K562 (cell line): ENCODE measurements at regions not wholly inside any gene's neighbourhood (a gene's known extent, or its start where the extent isn't known, plus 50 kb on each side); places are given as distances from the start of the nearest gene placed in this dataset.

Source experiments
- ATAC-seq: fragments of 200-7000 bp; cut with Tn5 transposase; 3 replicates; pipeline ENCODE4 v1.9.1; 2020; ENCODE audit warnings: moderate library complexity
- BruUV-seq: library from RNA; stranded (reverse); fragments of 400-500 nt; replicated peaks from 2 replicates; lab custom pipeline; 2021; lab: Mats Ljungman, UMichigan
- CTCF ChIA-PET: fragments of 300-600 bp; formaldehyde crosslinking; extraction: SDS; loops from one replicate; lab custom pipeline; 2021; ENCODE audit warnings: low intra/inter-chr PET ratio; lab: Yijun Ruan, JAX
- POLR2A ChIA-PET: fragments of 300-600, 350-650 bp; sonication (Branson Sonifier 250); formaldehyde crosslinking; extraction: SDS; loops from one replicate; lab custom pipeline; 2021; ENCODE audit warnings: antibody characterized with exemption, inconsistent platforms; lab: Yijun Ruan, JAX
- DNase-seq, 4 experiments: peaks; one replicate each; pipeline versions ENCODE4 v3.0.0 to v3.0.0-alpha.2; 2011 to 2018; ENCODE audit warnings: low spot score in 3 of 4, mixed read lengths in 3 of 4; ENCODE audit errors: extremely low read depth in 1 of 4
- FAIRE-seq: peaks from 2 replicates; lab custom pipeline; 2011; peaks lifted over from hg19 to GRCh38; lab: Jason Lieb, UNC
- H2AFZ ChIP-seq: 2 replicates; pipeline ENCODE4 v1.6.0; 2011; ENCODE audit warnings: low read depth, low read length, control low read depth, inconsistent platforms
- H3K27ac ChIP-seq: fragments of 200-600 bp; 3 replicates; pipeline ENCODE4 v1.8.0; 2011; ENCODE audit warnings: low read depth, mild to moderate bottlenecking, control low read depth, inconsistent platforms, low read length, moderate library complexity, mixed read lengths; ENCODE audit errors: extremely low read depth
- H3K27me3 ChIP-seq, 2 experiments: fragments of 300-600 bp in 1 of 2; 2 replicates in 1 of 2; 3 replicates in 1 of 2; pipeline versions ENCODE4 v1.6.0 to v1.8.0; 2011; ENCODE audit warnings: inconsistent platforms in 2 of 2, low read length in 2 of 2, mild to moderate bottlenecking in 1 of 2, mixed read lengths in 1 of 2, moderate library complexity in 1 of 2; ENCODE audit not compliant: control insufficient read depth in 2 of 2, insufficient read depth in 2 of 2
- H3K36me3 ChIP-seq: fragments of 300-600 bp; 3 replicates; pipeline ENCODE4 v1.8.0; 2011; ENCODE audit warnings: mild to moderate bottlenecking, low read length, inconsistent platforms; ENCODE audit not compliant: control insufficient read depth, insufficient read depth
- H3K4me1 ChIP-seq, 2 experiments: fragments of 200-600 bp in 1 of 2; replicated peaks in 1 of 2; 2 replicates in 1 of 2; 3 replicates in 1 of 2; pipeline versions ENCODE4 v1.5.1 to v1.8.0; 2011; ENCODE audit warnings: inconsistent platforms in 2 of 2, low read length in 2 of 2, mild to moderate bottlenecking in 1 of 2, mixed read lengths in 1 of 2, moderate library complexity in 1 of 2; ENCODE audit not compliant: control insufficient read depth in 2 of 2, insufficient read depth in 2 of 2
- H3K4me2 ChIP-seq: 2 replicates; pipeline ENCODE4 v1.6.1; 2011; ENCODE audit warnings: low read length, control low read depth, inconsistent platforms, mixed read lengths; ENCODE audit not compliant: insufficient read depth
- H3K4me3 ChIP-seq: fragments of 200-600 bp; sonication (generic), shearing (Covaris generic); 2 replicates; pipeline ENCODE4 v1.5.1; 2016; ENCODE audit warnings: control low read depth, inconsistent platforms
- H3K79me2 ChIP-seq: fragments of 200-600 bp; 3 replicates; pipeline ENCODE4 v1.8.0; 2011; ENCODE audit warnings: low read length, inconsistent platforms; ENCODE audit not compliant: control insufficient read depth, insufficient read depth
- H3K9ac ChIP-seq, 2 experiments: 2 replicates each; pipeline versions ENCODE4 v1.6.0 to v1.6.1; 2011; ENCODE audit warnings: low read depth in 2 of 2, low read length in 2 of 2, control low read depth in 1 of 2, inconsistent platforms in 1 of 2, mild to moderate bottlenecking in 1 of 2, mixed read lengths in 1 of 2; ENCODE audit not compliant: insufficient read depth in 1 of 2
- H3K9me1 ChIP-seq: one replicate; pipeline ENCODE4 v1.6.0; 2011; ENCODE audit warnings: inconsistent platforms, mild to moderate bottlenecking, low read length, moderate library complexity; ENCODE audit not compliant: control insufficient read depth, insufficient read depth
- H3K9me3 ChIP-seq: replicated peaks from 2 replicates; pipeline ENCODE4 v1.5.1; 2011; ENCODE audit warnings: low read depth, low read length, inconsistent platforms; ENCODE audit not compliant: control insufficient read depth, insufficient read depth
- H4K20me1 ChIP-seq: replicated peaks from 2 replicates; pipeline ENCODE4 v1.6.1; 2011; ENCODE audit warnings: low read length, inconsistent platforms, mixed read lengths; ENCODE audit not compliant: control insufficient read depth, insufficient read depth
- C11orf30 ChIP-seq: fragments of 450-650 bp; IDR thresholded peaks from 2 replicates; pipeline ENCODE4 v1.6.1; 2016; ENCODE audit warnings: low read depth, mild to moderate bottlenecking
- MAFF ChIP-seq: IDR thresholded peaks from 2 replicates; pipeline ENCODE4 v1.6.1; 2012; ENCODE audit warnings: low read length, improper control_type of control experiment
- MAFG ChIP-seq: fragments of 450-650 bp; conservative IDR thresholded peaks from 2 replicates; pipeline ENCODE4 v1.6.1; 2016; ENCODE audit warnings: missing genetic modification characterization, missing compliant biosample characterization
- MAFK ChIP-seq: IDR thresholded peaks from 2 replicates; pipeline ENCODE4 v1.6.1; 2011; ENCODE audit warnings: low read length, improper control_type of control experiment
- MYC ChIP-seq, 2 experiments: fragments of 250-450 bp in 1 of 2; sonication (Bioruptor Pico) in 1 of 2; IDR thresholded peaks; 2 replicates each; pipeline versions ENCODE4 v1.5.1 to v1.6.1; 2012 to 2021; ENCODE audit warnings: low read depth in 2 of 2, borderline replicate concordance in 1 of 2, improper control_type of control experiment in 1 of 2, low read length in 1 of 2, mild to moderate bottlenecking in 1 of 2, moderate library complexity in 1 of 2
- RBBP5 ChIP-seq: fragments of 200-600 bp; sonication (generic); IDR thresholded peaks from 2 replicates; pipeline ENCODE4 v1.6.1; 2012; ENCODE audit warnings: borderline replicate concordance, mild to moderate bottlenecking, low read length, control low read depth, inconsistent platforms; ENCODE audit not compliant: insufficient read depth, poor library complexity, severe bottlenecking
- TGIF2 ChIP-seq: sonication (generic); formaldehyde crosslinking; IDR thresholded peaks from 2 replicates; pipeline ENCODE4 v1.8.1; 2022; ENCODE audit warnings: mild to moderate bottlenecking, missing genetic modification reagents, moderate library complexity
- ZFX ChIP-seq: sonication (generic); formaldehyde crosslinking; IDR thresholded peaks from 2 replicates; pipeline ENCODE4 v1.8.0; 2022; ENCODE audit warnings: mild to moderate bottlenecking, missing genetic modification reagents, moderate library complexity
- ZNF316 ChIP-seq: fragments of 450-650 bp; IDR thresholded peaks from 2 replicates; pipeline ENCODE4 v1.6.1; 2016
- WGBS: fragments of 100-300 bp; shearing (Covaris generic); methylation state at CpG from one replicate; pipeline ENCODE4 v1.1.6; 2016; ENCODE audit warnings: low coverage, mixed read lengths; ENCODE audit not compliant: insufficient coverage; ENCODE audit errors: missing lambda C conversion rate; 5-methylcytosine and 5-hydroxymethylcytosine counted together
- in situ Hi-C: fragments of 300-500 bp; cut with MboI; formaldehyde crosslinking; loops from 4 replicates; pipeline ENCODE4 v1.15.0; 2018; ENCODE audit warnings: inconsistent platforms, mixed read lengths
- intact Hi-C: fragments of 100-400 bp; cut with micrococcal nuclease; formaldehyde crosslinking; loops from 2 replicates; pipeline ENCODE4 v1.14.2; 2022
- TF ChIP-seq, protein P1 (sequence below): fragments of 450-650 bp; IDR thresholded peaks from 2 replicates; pipeline ENCODE4 v1.6.1; 2016

DNA sequence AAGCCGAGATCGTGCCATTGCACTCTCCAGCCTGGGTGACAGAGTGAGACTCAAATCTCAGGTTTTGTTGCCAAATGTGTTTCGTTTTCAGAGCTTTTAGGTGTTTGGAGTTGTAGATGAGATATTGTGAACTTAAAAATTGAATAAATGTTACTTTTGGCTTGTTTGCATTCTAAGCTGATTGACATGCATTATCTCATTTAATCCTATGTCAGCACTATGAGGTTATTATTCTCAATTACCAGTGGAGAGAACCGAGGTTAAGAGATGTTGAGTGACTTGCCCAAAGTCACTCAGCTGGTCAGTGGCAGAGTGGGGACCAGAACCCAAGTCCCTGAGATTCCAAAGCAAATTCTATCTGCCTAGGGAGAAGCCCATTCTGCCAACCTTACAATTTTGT lies 72.6 kb upstream of the PIM1 start:
- H3K4me3 ChIP-seq: no peak overlapping the region
- H3K9me3 ChIP-seq: no peaks in the 10 kb centered on the region
- BruUV-seq: no TSS peak
- H4K20me1 ChIP-seq: no peaks in the 10 kb centered on the region
- H3K4me1 ChIP-seq: peaks cover 16 to 19% of the 10 kb centered on the region in 2 experiments; a peak in 4 of 5 replicates
- H3K27ac ChIP-seq: no peak overlapping the region
- no peak overlapping the region for H2AFZ ChIP-seq
- no peaks in the 10 kb centered on the region for H3K9me1 ChIP-seq
- ChIA-PET CTCF (no interaction called here), POLR2A (interaction anchor here (1.0 to 1.1 kb wide), 2 partner anchors 10 to 14 kb away, joined by 3 read pairs; no protein-coding TSS in a partner anchor)
- no peak for DNase-seq
- no peak overlapping the region for H3K9ac ChIP-seq
- TF ChIP-seq, protein P1, sequence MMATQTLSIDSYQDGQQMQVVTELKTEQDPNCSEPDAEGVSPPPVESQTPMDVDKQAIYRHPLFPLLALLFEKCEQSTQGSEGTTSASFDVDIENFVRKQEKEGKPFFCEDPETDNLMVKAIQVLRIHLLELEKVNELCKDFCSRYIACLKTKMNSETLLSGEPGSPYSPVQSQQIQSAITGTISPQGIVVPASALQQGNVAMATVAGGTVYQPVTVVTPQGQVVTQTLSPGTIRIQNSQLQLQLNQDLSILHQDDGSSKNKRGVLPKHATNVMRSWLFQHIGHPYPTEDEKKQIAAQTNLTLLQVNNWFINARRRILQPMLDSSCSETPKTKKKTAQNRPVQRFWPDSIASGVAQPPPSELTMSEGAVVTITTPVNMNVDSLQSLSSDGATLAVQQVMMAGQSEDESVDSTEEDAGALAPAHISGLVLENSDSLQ: peak; percentile 62
- peak; percentile 77 for TF ChIP-seq C11orf30
- no peak for TF ChIP-seq MYC (IDR thresholded peaks at IDR 0.05; ENCODE audit: low read depth, low read length)
- no peak for TF ChIP-seq MYC (CRISPR knock-in tag; IDR thresholded peaks at IDR 0.05; ENCODE audit: borderline replicate concordance, low read depth)
- peak; percentile 56 for TF ChIP-seq MAFK
- TF ChIP-seq MAFG: peak; percentile 54
- TF ChIP-seq MAFF: peak; percentile 71
- TF ChIP-seq TGIF2: no peak
- peak; percentile 27; the same call in 1 of the 2 replicates for TF ChIP-seq ZFX (CRISPR knock-in tag)
- peak; percentile 88 for TF ChIP-seq ZNF316
- TF ChIP-seq RBBP5: no peak
- no peak overlapping the region for H3K4me2 ChIP-seq
- WGBS: 50% methylated on average over 4 of the region's 4 CpGs
- no peaks in the 10 kb centered on the region for H3K36me3 ChIP-seq
- no peak for FAIRE-seq
- in situ Hi-C loops: no loop called here
- no peaks in the 10 kb centered on the region for H3K79me2 ChIP-seq
- intact Hi-C loops: no loop called here
- no peak for ATAC-seq
- no peaks in the 10 kb centered on the region for H3K27me3 ChIP-seq
